Stimulated activated CD8-positive, alpha-beta memory T cell treated with anti-CD3 and anti-CD28 coated beads, Interleukin-2, amount 100 ng/mL, for 48 hours (primary cell): ENCODE measurements at regions not wholly inside any gene's neighbourhood (a gene's known extent, or its start where the extent isn't known, plus 50 kb on each side); places are given as distances from the start of the nearest gene placed in this dataset.

Experiments used
- DNase-seq, 2 donors: peaks; one replicate each; pipeline ENCODE4 v3.0.0-alpha.2; 2020; ENCODE audit warnings: low read depth in 2 of 2

- DNase-seq: no peak
These were observed 70.8 kb upstream of the GPR12 start for GRCh38 chr13:26831336-26831908.

GRCh38 chr13:26829716-26830115 lies 69.1 kb upstream of the GPR12 start:
- no peak for DNase-seq

- DNase-seq: no peak
These were observed 64.0 kb upstream of the GPR12 start for GRCh38 chr13:26824581-26824980.

GRCh38 chr13:26822146-26822545 lies 61.6 kb upstream of the GPR12 start:
- DNase-seq: no peak

- no peak for DNase-seq
These were observed 61.1 kb upstream of the GPR12 start for GRCh38 chr13:26821672-26822071.

GRCh38 chr13:26820871-26821270 lies 60.3 kb upstream of the GPR12 start:
- DNase-seq: no peak

- DNase-seq: no peak
These were observed 58.5 kb upstream of the GPR12 start for GRCh38 chr13:26819046-26819445.

GRCh38 chr13:26816881-26817280 lies 56.3 kb upstream of the GPR12 start:
- no peak for DNase-seq

GRCh38 chr13:26813980-26814348 lies 53.4 kb upstream of the GPR12 start:
- no peak for DNase-seq

GRCh38 chr13:26813321-26813979 lies 52.9 kb upstream of the GPR12 start:
- no peak for DNase-seq

- DNase-seq: no peak
These were observed 51.0 kb upstream of the GPR12 start for GRCh38 chr13:26811581-26811980.
